HG03575 (cell line): ENCODE measurements at regions not wholly inside any gene's neighbourhood (a gene's known extent, or its start where the extent isn't known, plus 50 kb on each side); places are given as distances from the start of the nearest gene placed in this dataset.

Experiments used
- ATAC-seq: cut with Tn5 transposase; IDR thresholded peaks from one replicate; pipeline ENCODE4 v1.9.1; 2021; ENCODE audit not compliant: unreplicated experiment, insufficient number of reproducible peaks, low FRiP score; ENCODE audit errors: extremely low read depth

GRCh38 chr1:58905126-58905490 lies 121.3 kb upstream of the JUN start:
- ATAC-seq: no peak

- no peak for ATAC-seq
Measured at GRCh38 chr1:58905628-58906221, 121.9 kb upstream of the JUN start.

GRCh38 chr1:58907398-58907797 lies 123.6 kb upstream of the JUN start:
- ATAC-seq: no peak

GRCh38 chr1:58908561-58909560 lies 125.0 kb upstream of the JUN start:
- ATAC-seq: no peak

GRCh38 chr1:58909914-58910681 lies 126.3 kb upstream of the JUN start:
- no peak for ATAC-seq

- no peak for ATAC-seq
Measured at GRCh38 chr1:58911841-58912499, 128.1 kb upstream of the JUN start.

GRCh38 chr1:58914925-58915324 lies 131.1 kb upstream of the JUN start:
- no peak for ATAC-seq

GRCh38 chr1:58917436-58917835 lies 133.6 kb upstream of the JUN start:
- no peak for ATAC-seq

- ATAC-seq: no peak
Measured at GRCh38 chr1:58919226-58919958, 135.5 kb upstream of the JUN start.

- ATAC-seq: no peak
Measured at GRCh38 chr1:58919959-58920321, 136.1 kb upstream of the JUN start.

- ATAC-seq: no peak
Measured at GRCh38 chr1:58921342-58921741, 137.5 kb upstream of the JUN start.

- no peak for ATAC-seq
Measured at GRCh38 chr1:58921751-58922150, 137.9 kb upstream of the JUN start.

GRCh38 chr1:58922302-58923089 lies 138.6 kb upstream of the JUN start:
- peak; percentile 78 for ATAC-seq

GRCh38 chr1:58923090-58923470 lies 139.2 kb upstream of the JUN start:
- no peak for ATAC-seq

- ATAC-seq: no peak
Measured at GRCh38 chr1:58924016-58924565, 140.2 kb upstream of the JUN start.

- ATAC-seq: no peak
Measured at GRCh38 chr1:58924821-58925220, 141.0 kb upstream of the JUN start.

- no peak for ATAC-seq
Measured at GRCh38 chr1:58925247-58925646, 141.4 kb upstream of the JUN start.

GRCh38 chr1:58926152-58926551 lies 142.3 kb upstream of the JUN start:
- ATAC-seq: no peak
